HEK293 (cell line): ENCODE measurements at regions not wholly inside any gene's neighbourhood (a gene's known extent, or its start where the extent isn't known, plus 50 kb on each side); places are given as distances from the start of the nearest gene placed in this dataset.

Source experiments
- CTCF ChIA-PET: fragments of 350-600 bp; formaldehyde crosslinking; extraction: SDS; loops from one replicate; lab custom pipeline; 2021; ENCODE audit warnings: antibody characterized with exemption; lab: Yijun Ruan, JAX
- POLR2A ChIA-PET: fragments of 300-600 bp; formaldehyde crosslinking; extraction: SDS; loops from one replicate; lab custom pipeline; 2020; ENCODE audit warnings: antibody characterized with exemption, inconsistent platforms; lab: Yijun Ruan, JAX
- H3K27ac ChIP-seq: fragments of 200-500 bp; sonication (Bioruptor generic); 2 replicates; pipeline ENCODE4 v1.5.1; 2014; ENCODE audit warnings: low read depth, low read length, control low read depth, inconsistent platforms; ENCODE audit errors: extremely low read depth
- H3K36me3 ChIP-seq, 2 experiments: fragments of 200-500 bp in 1 of 2; sonication (Bioruptor generic) in 1 of 2; 1 replicate in 1 of 2; 2 replicates in 1 of 2; pipeline ENCODE4 v1.5.1; 2014 to 2017; ENCODE audit warnings: inconsistent platforms in 2 of 2, low read length in 2 of 2; ENCODE audit not compliant: control insufficient read depth in 2 of 2, insufficient read depth in 1 of 2
- H3K4me1 ChIP-seq: fragments of 200-500 bp; sonication (Bioruptor generic); 2 replicates; pipeline ENCODE4 v1.5.1; 2014; ENCODE audit warnings: mild to moderate bottlenecking, low read length, inconsistent platforms; ENCODE audit not compliant: control insufficient read depth, insufficient read depth
- H3K4me3 ChIP-seq: 2 replicates; pipeline ENCODE4 v1.5.1; 2011; ENCODE audit warnings: low read depth, mild to moderate bottlenecking, control low read depth, low read length, moderate library complexity
- H3K9me3 ChIP-seq: fragments of 200-500 bp; sonication (Bioruptor generic); 2 replicates; pipeline ENCODE4 v1.5.1; 2014; ENCODE audit warnings: low read depth, low read length, inconsistent platforms; ENCODE audit not compliant: control insufficient read depth, insufficient read depth
- BCL11B ChIP-seq: fragments of 450-650 bp; formaldehyde crosslinking; IDR thresholded peaks from 2 replicates; pipeline ENCODE4 v1.5.1; 2016; ENCODE audit warnings: low read depth, missing biosample characterization, missing genetic modification characterization
- GLIS2 ChIP-seq: fragments of 450-650 bp; formaldehyde crosslinking; IDR thresholded peaks from 2 replicates; pipeline ENCODE4 v1.5.1; 2016; ENCODE audit warnings: missing biosample characterization, missing genetic modification characterization
- HIC1 ChIP-seq: fragments of 450-650 bp; formaldehyde crosslinking; IDR thresholded peaks from 2 replicates; pipeline ENCODE4 v1.5.1; 2016; ENCODE audit warnings: missing biosample characterization, missing genetic modification characterization
- HOXC10 ChIP-seq: sonication (generic); formaldehyde crosslinking; IDR thresholded peaks from 2 replicates; pipeline ENCODE4 v1.8.1; 2023; ENCODE audit warnings: mild to moderate bottlenecking, missing genetic modification reagents
- RBAK ChIP-seq: fragments of 450-650 bp; formaldehyde crosslinking; IDR thresholded peaks from 2 replicates; pipeline ENCODE4 v1.5.1; 2016; ENCODE audit warnings: missing biosample characterization, missing genetic modification characterization
- YY1 ChIP-seq: fragments of 450-650 bp; formaldehyde crosslinking; IDR thresholded peaks from 2 replicates; pipeline ENCODE4 v1.5.1; 2018; ENCODE audit warnings: missing biosample characterization, missing genetic modification characterization
- ZBTB8A ChIP-seq: fragments of 450-650 bp; formaldehyde crosslinking; IDR thresholded peaks from 2 replicates; pipeline ENCODE4 v1.5.1; 2016; ENCODE audit warnings: missing biosample characterization, missing genetic modification characterization
- ZFHX2 ChIP-seq: fragments of 450-650 bp; formaldehyde crosslinking; conservative IDR thresholded peaks from 2 replicates; pipeline ENCODE4 v1.5.1; 2016; ENCODE audit warnings: missing biosample characterization, missing genetic modification characterization
- ZFP37 ChIP-seq: fragments of 450-650 bp; formaldehyde crosslinking; IDR thresholded peaks from 2 replicates; pipeline ENCODE4 v1.5.1; 2016; ENCODE audit warnings: missing biosample characterization, missing genetic modification characterization
- ZNF146 ChIP-seq: fragments of 450-650 bp; formaldehyde crosslinking; IDR thresholded peaks from 2 replicates; pipeline ENCODE4 v1.5.1; 2016; ENCODE audit warnings: missing biosample characterization, missing genetic modification characterization
- ZNF214 ChIP-seq: fragments of 450-650 bp; formaldehyde crosslinking; IDR thresholded peaks from 2 replicates; pipeline ENCODE4 v1.5.1; 2017; ENCODE audit warnings: missing biosample characterization, mild to moderate bottlenecking, missing genetic modification characterization, borderline replicate concordance
- ZNF223 ChIP-seq: fragments of 450-650 bp; formaldehyde crosslinking; IDR thresholded peaks from 2 replicates; pipeline ENCODE4 v1.5.1; 2016; ENCODE audit warnings: missing biosample characterization, missing genetic modification characterization
- ZNF302 ChIP-seq: fragments of 450-650 bp; formaldehyde crosslinking; IDR thresholded peaks from 2 replicates; pipeline ENCODE4 v1.5.1; 2016; ENCODE audit warnings: missing biosample characterization, missing genetic modification characterization, low read depth
- ZNF350 ChIP-seq: fragments of 450-650 bp; formaldehyde crosslinking; IDR thresholded peaks from 2 replicates; pipeline ENCODE4 v1.5.0; 2017; ENCODE audit warnings: missing biosample characterization, mild to moderate bottlenecking, missing genetic modification characterization
- ZNF426 ChIP-seq: fragments of 450-650 bp; formaldehyde crosslinking; IDR thresholded peaks from 2 replicates; pipeline ENCODE4 v1.5.1; 2017; ENCODE audit warnings: missing biosample characterization, missing genetic modification characterization, mild to moderate bottlenecking, inconsistent platforms, moderate library complexity
- ZNF518A ChIP-seq: fragments of 450-650 bp; formaldehyde crosslinking; conservative IDR thresholded peaks from 2 replicates; pipeline ENCODE4 v1.5.1; 2016; ENCODE audit warnings: low read depth, missing biosample characterization, missing genetic modification characterization
- ZNF548 ChIP-seq: fragments of 450-650 bp; formaldehyde crosslinking; IDR thresholded peaks from 2 replicates; pipeline ENCODE4 v1.5.1; 2016; ENCODE audit warnings: missing biosample characterization, missing genetic modification characterization
- ZNF629 ChIP-seq: fragments of 450-650 bp; formaldehyde crosslinking; IDR thresholded peaks from 2 replicates; pipeline ENCODE4 v1.5.1; 2017; ENCODE audit warnings: missing biosample characterization, missing genetic modification characterization
- ZNF677 ChIP-seq: fragments of 450-650 bp; IDR thresholded peaks from 2 replicates; pipeline ENCODE4 v1.5.0; 2018; ENCODE audit warnings: missing biosample characterization, mild to moderate bottlenecking, missing genetic modification characterization, moderate library complexity
- ZNF707 ChIP-seq: fragments of 450-650 bp; formaldehyde crosslinking; IDR thresholded peaks from 2 replicates; pipeline ENCODE4 v1.5.1; 2016; ENCODE audit warnings: missing biosample characterization, missing genetic modification characterization
- ZSCAN18 ChIP-seq: fragments of 450-650 bp; formaldehyde crosslinking; IDR thresholded peaks from 2 replicates; pipeline ENCODE4 v1.5.1; 2016; ENCODE audit warnings: missing biosample characterization, missing genetic modification characterization

- Histone ChIP-seq H3K36me3 (no peaks in the 10 kb centered on the region), H3K9me3 (no peaks in the 10 kb centered on the region), H3K4me1 (no peaks in the 10 kb centered on the region), H3K27ac (no peak overlapping the region), H3K4me3 (no peak overlapping the region)
- TF ChIP-seq GLIS2 (tag by site-specific recombination): no peak
- ChIA-PET POLR2A (no interaction called here), CTCF (interaction anchor here (0.7 kb wide), 1 partner anchor 160 kb away, joined by 3 read pairs; no protein-coding TSS in a partner anchor)
Observed at GRCh38 chr2:118722976-118723375, 124.5 kb downstream of the EN1 start.

GRCh38 chr2:118721817-118722551 lies 125.5 kb downstream of the EN1 start:
- no peak for TF ChIP-seq ZNF707 (tag by site-specific recombination)
- TF ChIP-seq ZNF548 (tag by site-specific recombination): no peak
- no peak for TF ChIP-seq ZNF146 (tag by site-specific recombination)
- TF ChIP-seq ZBTB8A (tag by site-specific recombination): no peak
- TF ChIP-seq RBAK (tag by site-specific recombination): no peak
- no peak for TF ChIP-seq ZNF426 (tag by site-specific recombination)
- no peak for TF ChIP-seq ZNF214
- TF ChIP-seq ZSCAN18 (tag by site-specific recombination): no peak
- TF ChIP-seq ZNF677 (tag by site-specific recombination): no peak
- TF ChIP-seq ZNF223 (tag by site-specific recombination): no peak
- TF ChIP-seq, all 188 proteins: peak for 0
- no peak overlapping the region for H3K4me3 ChIP-seq
- CTCF ChIA-PET: interaction anchor here (0.7 kb wide), 1 partner anchor 161 kb away, joined by 3 read pairs; no protein-coding TSS in a partner anchor
- H3K4me1 ChIP-seq: no peaks in the 10 kb centered on the region
- H3K27ac ChIP-seq: no peak overlapping the region
- no peaks in the 10 kb centered on the region for H3K9me3 ChIP-seq
- no peaks in the 10 kb centered on the region for H3K36me3 ChIP-seq
- POLR2A ChIA-PET: no interaction called here

- Histone ChIP-seq H3K27ac (no peak overlapping the region), H3K4me3 (no peak overlapping the region), H3K9me3 (no peaks in the 10 kb centered on the region), H3K4me1 (no peaks in the 10 kb centered on the region), H3K36me3 (no peaks in the 10 kb centered on the region)
- CTCF ChIA-PET: no interaction called here
- POLR2A ChIA-PET: no interaction called here
- no peak for TF ChIP-seq HOXC10 (CRISPR knock-in tag)
- no peak for TF ChIP-seq ZFP37 (tag by site-specific recombination)
- no peak for TF ChIP-seq YY1 (tag by site-specific recombination)
- TF ChIP-seq ZNF302: no peak
- TF ChIP-seq BCL11B: no peak
- no peak for TF ChIP-seq ZNF223 (tag by site-specific recombination)
- TF ChIP-seq ZFHX2 (tag by site-specific recombination): no peak
- no peak for TF ChIP-seq HIC1 (tag by site-specific recombination)
- TF ChIP-seq RBAK (tag by site-specific recombination): no peak
- no peak for TF ChIP-seq ZNF629 (tag by site-specific recombination)
- no peak for TF ChIP-seq ZNF518A
- TF ChIP-seq ZNF350 (tag by site-specific recombination): no peak
Observed at GRCh38 chr2:118720866-118721265, 126.6 kb downstream of the EN1 start.
